HepG2 (cell line): ENCODE measurements at regions not wholly inside any gene's neighbourhood (a gene's known extent, or its start where the extent isn't known, plus 50 kb on each side); places are given as distances from the start of the nearest gene placed in this dataset.

Source experiments
- ATAC-seq: fragments of 200-7000 bp; cut with Tn5 transposase; 3 replicates; pipeline ENCODE4 v1.9.1; 2020; ENCODE audit warnings: mild to moderate bottlenecking, moderate library complexity
- BruUV-seq: library from RNA; stranded (reverse); fragments of 400-500 nt; replicated peaks from 2 replicates; lab custom pipeline; 2021; lab: Mats Ljungman, UMichigan
- CTCF ChIA-PET: fragments of 300-600 bp; formaldehyde crosslinking; extraction: SDS; loops from one replicate; lab custom pipeline; 2021; ENCODE audit warnings: low total read pairs, inconsistent platforms, low intra/inter-chr PET ratio; lab: Yijun Ruan, JAX
- POLR2A ChIA-PET: fragments of 350-600 bp; sonication (Branson Sonifier 250); formaldehyde crosslinking; loops from one replicate; lab custom pipeline; 2020; ENCODE audit warnings: antibody characterized with exemption, inconsistent platforms; lab: Yijun Ruan, JAX
- DNase-seq: peaks from one replicate; pipeline ENCODE4 v3.0.0-alpha.2; 2015; ENCODE audit warnings: low spot score
- FAIRE-seq: peaks from 3 replicates; lab custom pipeline; 2011; peaks lifted over from hg19 to GRCh38; lab: Jason Lieb, UNC
- H2AFZ ChIP-seq: one replicate; pipeline ENCODE4 v1.6.1; 2011; ENCODE audit warnings: low read length, inconsistent platforms
- H3K27ac ChIP-seq: fragments of 300-600 bp; 3 replicates; pipeline ENCODE4 v1.8.0; 2011; ENCODE audit warnings: mixed run types, mild to moderate bottlenecking, mixed read lengths, low read length, inconsistent platforms; ENCODE audit not compliant: insufficient read depth; ENCODE audit errors: extremely low read length
- H3K27me3 ChIP-seq, 2 experiments: fragments of 200-600 bp in 1 of 2; 2 replicates in 1 of 2; 3 replicates in 1 of 2; pipeline versions ENCODE4 v1.6.0 to v1.8.0; 2011; ENCODE audit warnings: low read length in 2 of 2, mild to moderate bottlenecking in 2 of 2, moderate library complexity in 2 of 2, inconsistent platforms in 1 of 2; ENCODE audit not compliant: insufficient read depth in 2 of 2, control insufficient read depth in 1 of 2
- H3K36me3 ChIP-seq, 2 experiments: fragments of 200-600 bp in 1 of 2; replicated peaks in 1 of 2; 2 replicates in 1 of 2; 3 replicates in 1 of 2; pipeline versions ENCODE4 v1.5.1 to v1.8.0; 2011; ENCODE audit warnings: low read length in 2 of 2, inconsistent platforms in 1 of 2; ENCODE audit not compliant: insufficient read depth in 2 of 2, control insufficient read depth in 1 of 2
- H3K4me1 ChIP-seq: 2 replicates; pipeline ENCODE4 v1.5.1; 2012; ENCODE audit warnings: low read length, inconsistent platforms; ENCODE audit not compliant: insufficient read depth
- H3K4me2 ChIP-seq: 2 replicates; pipeline ENCODE4 v1.6.0; 2011; ENCODE audit warnings: low read depth, low read length, inconsistent platforms
- H3K4me3 ChIP-seq, 3 experiments: fragments of 200-600 bp in 1 of 3; sonication (generic), shearing (Covaris generic) in 1 of 3; replicated peaks in 1 of 3; 2 replicates each; pipeline ENCODE4 v1.5.1; 2011 to 2016; ENCODE audit warnings: low read length in 3 of 3, inconsistent platforms in 2 of 3, low read depth in 2 of 3, mild to moderate bottlenecking in 2 of 3, control low read depth in 1 of 3, mixed read lengths in 1 of 3; ENCODE audit not compliant: insufficient read depth in 1 of 3
- H3K79me2 ChIP-seq: one replicate; pipeline ENCODE4 v1.6.1; 2011; ENCODE audit warnings: low read length, inconsistent platforms; ENCODE audit not compliant: insufficient read depth
- H3K9ac ChIP-seq: 2 replicates; pipeline ENCODE4 v1.6.0; 2011; ENCODE audit warnings: mild to moderate bottlenecking, low read depth, low read length, inconsistent platforms; ENCODE audit not compliant: insufficient read depth
- H3K9me3 ChIP-seq: 2 replicates; pipeline ENCODE4 v1.5.1; 2012; ENCODE audit warnings: mild to moderate bottlenecking, low read length
- H4K20me1 ChIP-seq: 2 replicates; pipeline ENCODE4 v1.6.0; 2011; ENCODE audit warnings: inconsistent platforms, mild to moderate bottlenecking, low read length, moderate library complexity; ENCODE audit not compliant: insufficient read depth
- BRD4 ChIP-seq: sonication (generic); formaldehyde crosslinking; IDR thresholded peaks from 2 replicates; pipeline ENCODE4 v1.4.0; 2020; ENCODE audit warnings: missing genetic modification reagents
- CREB3 ChIP-seq: sonication (generic); formaldehyde crosslinking; IDR thresholded peaks from 2 replicates; pipeline ENCODE4 v1.5.0; 2020; ENCODE audit warnings: missing genetic modification reagents
- FOXA1 ChIP-seq, 2 experiments: fragments of 450-650 bp in 1 of 2; sonication (generic) in 1 of 2; formaldehyde crosslinking in 1 of 2; IDR thresholded peaks; 2 replicates each; pipeline versions ENCODE4 v1.4.0 to v1.6.1; 2016 to 2020; ENCODE audit warnings: missing genetic modification reagents in 1 of 2
- IKZF1 ChIP-seq: fragments of 450-650 bp; IDR thresholded peaks from 2 replicates; pipeline ENCODE4 v1.7.1; 2016
- NCOA1 ChIP-seq: sonication (generic); formaldehyde crosslinking; IDR thresholded peaks from 2 replicates; pipeline ENCODE4 v1.9.0; 2021; ENCODE audit warnings: missing genetic modification reagents
- NFKBIZ ChIP-seq: IDR thresholded peaks from 2 replicates; pipeline ENCODE4 v1.6.1; 2018; ENCODE audit warnings: missing genetic modification reagents, missing compliant biosample characterization
- RXRA ChIP-seq: sonication (generic); formaldehyde crosslinking; IDR thresholded peaks from 2 replicates; pipeline ENCODE4 v1.5.1; 2020; ENCODE audit warnings: missing genetic modification reagents
- SIN3A ChIP-seq: IDR thresholded peaks from 2 replicates; pipeline ENCODE4 v1.6.1; 2011; ENCODE audit warnings: low read depth, mild to moderate bottlenecking, control low read depth, low read length, borderline replicate concordance
- TFE3 ChIP-seq: IDR thresholded peaks from 2 replicates; pipeline ENCODE4 v1.6.1; 2016
- ZBTB44 ChIP-seq: sonication (generic); formaldehyde crosslinking; IDR thresholded peaks from 2 replicates; pipeline ENCODE4 v1.4.0; 2020; ENCODE audit warnings: missing genetic modification reagents
- ZNF225 ChIP-seq: sonication (generic); formaldehyde crosslinking; IDR thresholded peaks from 2 replicates; pipeline ENCODE4 v1.4.0; 2020; ENCODE audit warnings: mild to moderate bottlenecking, missing genetic modification reagents
- ZNF607 ChIP-seq: sonication (generic); formaldehyde crosslinking; IDR thresholded peaks from 2 replicates; pipeline ENCODE4 v1.5.1; 2020; ENCODE audit warnings: missing genetic modification reagents, mild to moderate bottlenecking, borderline replicate concordance
- ZNF678 ChIP-seq: sonication (generic); formaldehyde crosslinking; IDR thresholded peaks from 2 replicates; pipeline ENCODE4 v1.4.0; 2020; ENCODE audit warnings: mild to moderate bottlenecking, missing genetic modification reagents
- ZNF777 ChIP-seq: sonication (generic); formaldehyde crosslinking; IDR thresholded peaks from 2 replicates; pipeline ENCODE4 v1.4.0; 2020; ENCODE audit warnings: missing genetic modification reagents
- WGBS: methylation state at CpG from one replicate; pipeline ENCODE4 v1.1.6; 2017; ENCODE audit warnings: low lambda C conversion rate; 5-methylcytosine and 5-hydroxymethylcytosine counted together
- in situ Hi-C: cut with HindIII; loops from 2 replicates; pipeline ENCODE4 v1.10.0; 2017; ENCODE audit warnings: low pct_unique_long_range_greater_than_20kb; ENCODE audit not compliant: extremely low pct_ligation_motif_present
- intact Hi-C: fragments of 100-400 bp; cut with micrococcal nuclease; formaldehyde crosslinking; loops from one replicate; pipeline ENCODE4 v1.10.0; 2022; ENCODE audit not compliant: unreplicated experiment

- Histone ChIP-seq H3K27me3 (peaks cover 0 to 2% of the 10 kb centered on the region in 2 experiments; a peak in 1 of 5 replicates), H3K79me2 (no peaks in the 10 kb centered on the region), H3K9me3 (no peaks in the 10 kb centered on the region), H3K27ac (no peak overlapping the region), H3K9ac (no peak overlapping the region), H3K4me3 (no peak overlapping the region), H2AFZ (no peak overlapping the region), H4K20me1 (no peaks in the 10 kb centered on the region), H3K4me1 (no peaks in the 10 kb centered on the region), H3K4me2 (no peak overlapping the region), H3K36me3 (no peaks in the 10 kb centered on the region)
- TF ChIP-seq BRD4 (no peak), ZNF678 (CRISPR knock-in tag) (no peak), ZNF225 (CRISPR knock-in tag) (no peak), IKZF1 (no peak), RXRA (CRISPR knock-in tag) (no peak), ZNF777 (CRISPR knock-in tag) (no peak), SIN3A (no peak), NFKBIZ (CRISPR knock-in tag) (no peak)
- ChIA-PET POLR2A (no interaction called here), CTCF (no interaction called here)
- no peak for FAIRE-seq
- no peak for ATAC-seq
- in situ Hi-C loops (no loop called here), intact Hi-C loops (no loop called here)
- DNase-seq, result no peak
- WGBS, result 1% methylated on average over 2 of the region's 2 CpGs
- no TSS peak for BruUV-seq
These were observed 1386.5 kb downstream of the RPIA start for GRCh38 chr2:90077948-90078347.

- intact Hi-C loops, result no loop called here
- no peak for ATAC-seq
- H3K79me2 ChIP-seq, result no peaks in the 10 kb centered on the region
- DNase-seq, result no peak
- WGBS, result 2% methylated on average over 5 of the region's 5 CpGs
- H3K27ac ChIP-seq, result no peak overlapping the region
- no peaks in the 10 kb centered on the region for H4K20me1 ChIP-seq
- no peaks in the 10 kb centered on the region for H3K9me3 ChIP-seq
- H2AFZ ChIP-seq, result no peak overlapping the region
- no peak overlapping the region for H3K4me2 ChIP-seq
- no peak overlapping the region for H3K4me3 ChIP-seq
- H3K36me3 ChIP-seq, result no peaks in the 10 kb centered on the region
- in situ Hi-C loops, result no loop called here
- H3K4me1 ChIP-seq, result no peaks in the 10 kb centered on the region
- H3K9ac ChIP-seq, result no peak overlapping the region
- ChIA-PET CTCF (no interaction called here), POLR2A (no interaction called here)
- no TSS peak for BruUV-seq
- peaks cover 0 to 2% of the 10 kb centered on the region in 2 experiments; a peak in 1 of 5 replicates for H3K27me3 ChIP-seq
- TF ChIP-seq ZBTB44 (CRISPR knock-in tag) (no peak), ZNF607 (CRISPR knock-in tag) (no peak), CREB3 (CRISPR knock-in tag) (no peak), FOXA1 (IDR thresholded peaks at IDR 0.05) (no peak), FOXA1 (CRISPR knock-in tag; IDR thresholded peaks at IDR 0.05) (no peak), NCOA1 (no peak), TFE3 (CRISPR knock-in tag) (no peak)
- FAIRE-seq, result no peak
These were observed 1387.9 kb downstream of the RPIA start for GRCh38 chr2:90079374-90079773.
